GM18907 (cell line): ENCODE measurements at regions not wholly inside any gene's neighbourhood (a gene's known extent, or its start where the extent isn't known, plus 50 kb on each side); places are given as distances from the start of the nearest gene placed in this dataset.
"Not testable (repeated sequence)": the region's sequence is repeated elsewhere in the genome, so short reads cannot be mapped to it uniquely, and the experiment has no call there.

Experiments
- ATAC-seq: cut with Tn5 transposase; IDR thresholded peaks from one replicate; pipeline ENCODE4 v1.9.1; 2021; ENCODE audit warnings: mild to moderate bottlenecking, moderate library complexity; ENCODE audit not compliant: unreplicated experiment

GRCh38 chr3:67979342-67979741 is 324.9 kb upstream of the SUCLG2 start:
- ATAC-seq: no peak

- no peak for ATAC-seq
These were observed 323.4 kb upstream of the SUCLG2 start for GRCh38 chr3:67977762-67978161.

- no peak for ATAC-seq
These were observed 322.3 kb upstream of the SUCLG2 start for GRCh38 chr3:67976663-67977062.

GRCh38 chr3:67964596-67964995 is 310.2 kb upstream of the SUCLG2 start:
- no peak for ATAC-seq

GRCh38 chr3:67957268-67957667 is 302.9 kb upstream of the SUCLG2 start:
- ATAC-seq: no peak

GRCh38 chr3:67947808-67948508 is 293.5 kb upstream of the SUCLG2 start:
- ATAC-seq: no peak

- ATAC-seq: no peak
These were observed 292.0 kb upstream of the SUCLG2 start for GRCh38 chr3:67946436-67946835.

GRCh38 chr3:67943546-67943945 is 289.1 kb upstream of the SUCLG2 start:
- ATAC-seq: no peak

- no peak for ATAC-seq
These were observed 287.1 kb upstream of the SUCLG2 start for GRCh38 chr3:67941433-67942030.

GRCh38 chr3:67940210-67940952 is 286.0 kb upstream of the SUCLG2 start:
- ATAC-seq: no peak

- ATAC-seq: no peak
These were observed 283.2 kb upstream of the SUCLG2 start for GRCh38 chr3:67937498-67938118.

GRCh38 chr3:67930394-67930793 is 276.0 kb upstream of the SUCLG2 start:
- ATAC-seq: not testable (repeated sequence)

- no peak for ATAC-seq
These were observed 269.4 kb upstream of the SUCLG2 start for GRCh38 chr3:67923796-67924195.

- ATAC-seq: no peak
These were observed 266.6 kb upstream of the SUCLG2 start for GRCh38 chr3:67920969-67921368.

- ATAC-seq: no peak
These were observed 265.9 kb upstream of the SUCLG2 start for GRCh38 chr3:67920311-67920710.

- no peak for ATAC-seq
These were observed 261.9 kb upstream of the SUCLG2 start for GRCh38 chr3:67916353-67916752.

- no peak for ATAC-seq
These were observed 253.3 kb upstream of the SUCLG2 start for GRCh38 chr3:67907735-67908134.

GRCh38 chr3:67906261-67906660 is 251.8 kb upstream of the SUCLG2 start:
- no peak for ATAC-seq

- no peak for ATAC-seq
These were observed 247.3 kb upstream of the SUCLG2 start for GRCh38 chr3:67901681-67902080.

- ATAC-seq: no peak
These were observed 244.5 kb upstream of the SUCLG2 start for GRCh38 chr3:67898916-67899315.
